Testis (tissue), 2 donors: ENCODE measurements at regions not wholly inside any gene's neighbourhood (a gene's known extent, or its start where the extent isn't known, plus 50 kb on each side); places are given as distances from the start of the nearest gene placed in this dataset.

Source experiments
- POLR2A ChIP-seq: fragments of 450-650 bp; IDR thresholded peaks from one replicate; pipeline ENCODE4 v1.6.1; 2017; ENCODE audit warnings: antibody characterized with exemption, mild to moderate bottlenecking, moderate library complexity
- TF ChIP-seq, protein P1 (sequence below), 3 experiments: fragments of 450-650 bp in 2 of 3; fragments of 200-600 bp in 1 of 3; sonication (generic) in 1 of 3; IDR thresholded peaks; one replicate each; pipeline ENCODE4 v1.5.1; 2016 to 2019; ENCODE audit warnings: antibody characterized with exemption in 3 of 3, mild to moderate bottlenecking in 2 of 3, moderate library complexity in 1 of 3

DNA sequence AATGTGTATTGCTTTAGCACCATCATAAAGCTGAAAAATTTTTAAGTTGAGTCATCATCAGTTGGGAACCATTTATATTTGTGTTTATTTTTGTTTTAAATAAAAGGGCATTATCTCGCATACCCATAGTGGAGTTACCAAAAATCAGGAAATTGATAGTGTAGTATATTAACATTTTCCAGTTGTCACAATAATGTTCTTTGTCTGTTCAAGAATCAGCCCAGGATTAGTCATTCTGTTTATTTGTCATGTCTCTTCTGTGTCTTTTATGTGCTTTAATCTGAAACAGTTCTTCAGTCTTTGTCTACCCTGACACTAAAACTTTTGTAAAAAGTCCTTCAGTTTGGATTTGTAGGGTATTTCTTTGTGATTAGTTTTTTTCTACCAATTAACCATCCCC is 827.8 kb upstream of the ZWINT start:
- TF ChIP-seq, protein P1, sequence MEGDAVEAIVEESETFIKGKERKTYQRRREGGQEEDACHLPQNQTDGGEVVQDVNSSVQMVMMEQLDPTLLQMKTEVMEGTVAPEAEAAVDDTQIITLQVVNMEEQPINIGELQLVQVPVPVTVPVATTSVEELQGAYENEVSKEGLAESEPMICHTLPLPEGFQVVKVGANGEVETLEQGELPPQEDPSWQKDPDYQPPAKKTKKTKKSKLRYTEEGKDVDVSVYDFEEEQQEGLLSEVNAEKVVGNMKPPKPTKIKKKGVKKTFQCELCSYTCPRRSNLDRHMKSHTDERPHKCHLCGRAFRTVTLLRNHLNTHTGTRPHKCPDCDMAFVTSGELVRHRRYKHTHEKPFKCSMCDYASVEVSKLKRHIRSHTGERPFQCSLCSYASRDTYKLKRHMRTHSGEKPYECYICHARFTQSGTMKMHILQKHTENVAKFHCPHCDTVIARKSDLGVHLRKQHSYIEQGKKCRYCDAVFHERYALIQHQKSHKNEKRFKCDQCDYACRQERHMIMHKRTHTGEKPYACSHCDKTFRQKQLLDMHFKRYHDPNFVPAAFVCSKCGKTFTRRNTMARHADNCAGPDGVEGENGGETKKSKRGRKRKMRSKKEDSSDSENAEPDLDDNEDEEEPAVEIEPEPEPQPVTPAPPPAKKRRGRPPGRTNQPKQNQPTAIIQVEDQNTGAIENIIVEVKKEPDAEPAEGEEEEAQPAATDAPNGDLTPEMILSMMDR (IDR thresholded peaks at IDR 0.05): no peak
- no peak for TF ChIP-seq POLR2A
